Endothelial cell of umbilical vein (primary cell): ENCODE measurements at regions not wholly inside any gene's neighbourhood (a gene's known extent, or its start where the extent isn't known, plus 50 kb on each side); places are given as distances from the start of the nearest gene placed in this dataset.

Experiments
- BruUV-seq: library from RNA; stranded (reverse); fragments of 400-500 nt; replicated peaks from 2 replicates; lab custom pipeline; 2021; lab: Mats Ljungman, UMichigan
- CTCF ChIA-PET: fragments of 300-600, 350-600 bp; sonication (Branson Sonifier 250); formaldehyde crosslinking; loops from one replicate; lab custom pipeline; 2021; ENCODE audit warnings: antibody characterized with exemption, inconsistent platforms; lab: Charles Lee
- POLR2A ChIA-PET: fragments of 300-600, 350-600 bp; sonication (Branson Sonifier 250); formaldehyde crosslinking; loops from one replicate; lab custom pipeline; 2021; ENCODE audit warnings: antibody characterized with exemption, inconsistent platforms; lab: Charles Lee
- DNase-seq: peaks from one replicate; pipeline ENCODE4 v3.0.0-alpha.2; 2011; ENCODE audit warnings: low read depth, low spot score
- FAIRE-seq: peaks from 2 replicates; lab custom pipeline; 2011; peaks lifted over from hg19 to GRCh38; lab: Jason Lieb, UNC
- H2AFZ ChIP-seq: 2 replicates; pipeline ENCODE4 v1.6.0; 2012; ENCODE audit warnings: low read depth, low read length, control low read depth, inconsistent platforms
- H3K27ac ChIP-seq: 2 replicates; pipeline ENCODE4 v1.5.1; 2011; ENCODE audit warnings: low read depth, mild to moderate bottlenecking, control low read depth, low read length, moderate library complexity; ENCODE audit not compliant: insufficient read depth
- H3K27me3 ChIP-seq, 2 experiments: 2 replicates each; pipeline versions ENCODE4 v1.6.0 to v1.6.1; 2011; ENCODE audit warnings: low read length in 2 of 2, mixed read lengths in 1 of 2; ENCODE audit not compliant: control insufficient read depth in 2 of 2, insufficient read depth in 2 of 2
- H3K36me3 ChIP-seq, 2 experiments: 2 replicates in 1 of 2; 3 replicates in 1 of 2; pipeline ENCODE4 v1.5.1; 2011; ENCODE audit warnings: low read length in 2 of 2, mild to moderate bottlenecking in 1 of 2, moderate library complexity in 1 of 2; ENCODE audit not compliant: control insufficient read depth in 2 of 2, insufficient read depth in 2 of 2; ENCODE audit errors: extremely low read depth in 1 of 2
- H3K4me1 ChIP-seq: 3 replicates; pipeline ENCODE4 v1.5.1; 2011; ENCODE audit warnings: mild to moderate bottlenecking, low read length; ENCODE audit not compliant: control insufficient read depth, insufficient read depth; ENCODE audit errors: extremely low read depth
- H3K4me2 ChIP-seq: 2 replicates; pipeline ENCODE4 v1.6.1; 2011; ENCODE audit warnings: low read length, control low read depth, mixed read lengths; ENCODE audit not compliant: insufficient read depth
- H3K4me3 ChIP-seq, 3 experiments: fragments of 200-600 bp in 1 of 3; sonication (generic), shearing (Covaris generic) in 1 of 3; replicated peaks in 1 of 3; 2 replicates each; pipeline ENCODE4 v1.5.1; 2011 to 2016; ENCODE audit warnings: control low read depth in 3 of 3, low read length in 3 of 3, mild to moderate bottlenecking in 2 of 3, inconsistent platforms in 1 of 3, low read depth in 1 of 3, moderate library complexity in 1 of 3; ENCODE audit not compliant: insufficient read depth in 1 of 3
- H3K79me2 ChIP-seq: 2 replicates; pipeline ENCODE4 v1.6.0; 2012; ENCODE audit warnings: low read length, inconsistent platforms; ENCODE audit not compliant: control insufficient read depth, insufficient read depth
- H3K9ac ChIP-seq: replicated peaks from 2 replicates; pipeline ENCODE3; 2011; ENCODE audit warnings: low read length, control low read depth; ENCODE audit not compliant: insufficient read depth; ENCODE audit errors: extremely low read depth
- H3K9me1 ChIP-seq: replicated peaks from 3 replicates; pipeline ENCODE4 v1.6.0; 2011; ENCODE audit warnings: mild to moderate bottlenecking, low read length; ENCODE audit not compliant: control insufficient read depth, insufficient read depth; ENCODE audit errors: extremely low read depth
- H3K9me3 ChIP-seq: replicated peaks from 2 replicates; pipeline ENCODE4 v1.5.1; 2012; ENCODE audit warnings: low read length, inconsistent platforms; ENCODE audit not compliant: control insufficient read depth, insufficient read depth
- H4K20me1 ChIP-seq: replicated peaks from 2 replicates; pipeline ENCODE3; 2011; ENCODE audit warnings: mild to moderate bottlenecking, low read length; ENCODE audit not compliant: control insufficient read depth, insufficient read depth; ENCODE audit errors: extremely low read depth
- CTCF ChIP-seq, 2 donors: IDR thresholded peaks; 1 replicate in 1 of 2; 2 replicates in 1 of 2; pipeline ENCODE4 v1.5.1; 2011; ENCODE audit warnings: low read length in 2 of 2, mild to moderate bottlenecking in 2 of 2, moderate library complexity in 2 of 2, control low read depth in 1 of 2, inconsistent platforms in 1 of 2, low read depth in 1 of 2; ENCODE audit not compliant: insufficient read depth in 1 of 2; ENCODE audit errors: extremely low read depth in 1 of 2
- EZH2 ChIP-seq: IDR thresholded peaks from 2 replicates; pipeline ENCODE4 v1.6.1; 2012; ENCODE audit warnings: borderline replicate concordance, low read depth, mild to moderate bottlenecking, moderate library complexity, low read length, inconsistent platforms; ENCODE audit not compliant: severe bottlenecking
- FOS ChIP-seq: IDR thresholded peaks from 2 replicates; pipeline ENCODE4 v1.6.1; 2011; ENCODE audit warnings: mild to moderate bottlenecking, low read length, moderate library complexity, borderline replicate concordance; ENCODE audit not compliant: insufficient read depth
- JUN ChIP-seq: IDR thresholded peaks from 2 replicates; pipeline ENCODE4 v1.6.1; 2011; ENCODE audit warnings: borderline replicate concordance, low read depth; ENCODE audit not compliant: insufficient read length, insufficient read depth
- MAX ChIP-seq: IDR thresholded peaks from 2 replicates; pipeline ENCODE4 v1.6.1; 2011; ENCODE audit not compliant: insufficient read depth, insufficient read length
- MYC ChIP-seq: IDR thresholded peaks from one replicate; pipeline ENCODE4 v1.6.1; 2011; ENCODE audit warnings: mild to moderate bottlenecking, low read depth, low read length
- POLR2A ChIP-seq: IDR thresholded peaks from 2 replicates; pipeline ENCODE4 v1.6.1; 2012; ENCODE audit warnings: low read depth, mild to moderate bottlenecking, control low read depth, low read length
- POLR2AphosphoS5 ChIP-seq: IDR thresholded peaks from 2 replicates; pipeline ENCODE4 v1.6.1; 2012; ENCODE audit warnings: low read depth, mild to moderate bottlenecking, control low read depth, low read length, moderate library complexity; ENCODE audit not compliant: insufficient read depth
- dilution Hi-C: fragments of 300-500 bp; cut with MboI; formaldehyde crosslinking; loops from one replicate; pipeline ENCODE4 v1.15.0; 2019; ENCODE audit warnings: low sequenced_read_pairs; ENCODE audit not compliant: extremely low pct_ligation_motif_present
- intact Hi-C: fragments of 100-400 bp; cut with micrococcal nuclease; formaldehyde crosslinking; loops from one replicate; pipeline ENCODE4 v1.10.0; 2022

- dilution Hi-C loops: no loop called here
- POLR2A ChIA-PET: no interaction called here
Observed at GRCh38 chr9:93822229-93822628, 132.9 kb downstream of the BARX1 start.

More at GRCh38 chr9:93822229-93822628, 132.9 kb downstream of the BARX1 start:
- BruUV-seq: no TSS peak
- H2AFZ ChIP-seq: no peak overlapping the region
- H3K9ac ChIP-seq: no peak overlapping the region
- DNase-seq: no peak
- H4K20me1 ChIP-seq: no peaks in the 10 kb centered on the region
- CTCF ChIA-PET: no interaction called here
- no peak for TF ChIP-seq JUN
- no peak for TF ChIP-seq MYC
- no peak for TF ChIP-seq CTCF (IDR thresholded peaks at IDR 0.05; ENCODE audit: extremely low read depth in 1 of 2, insufficient read depth in 1 of 2, low read depth in 1 of 2, low read length in 2 of 2)
- no peak for TF ChIP-seq FOS
- no peak for TF ChIP-seq POLR2AphosphoS5
- TF ChIP-seq MAX: no peak
- TF ChIP-seq EZH2: no peak
- TF ChIP-seq POLR2A: no peak
- no peak overlapping the region for H3K4me3 ChIP-seq
- H3K79me2 ChIP-seq: no peaks in the 10 kb centered on the region
- no peaks in the 10 kb centered on the region for H3K27me3 ChIP-seq
- H3K27ac ChIP-seq: no peak overlapping the region
- no peaks in the 10 kb centered on the region for H3K36me3 ChIP-seq
- intact Hi-C loops: no loop called here
- no peaks in the 10 kb centered on the region for H3K4me1 ChIP-seq
- no peak overlapping the region for H3K4me2 ChIP-seq
- H3K9me1 ChIP-seq: no peaks in the 10 kb centered on the region
- FAIRE-seq: no peak
- H3K9me3 ChIP-seq: no peaks in the 10 kb centered on the region
